H9 (cell line): ENCODE measurements at regions not wholly inside any gene's neighbourhood (a gene's known extent, or its start where the extent isn't known, plus 50 kb on each side); places are given as distances from the start of the nearest gene placed in this dataset.
"Not testable (repeated sequence)": the region's sequence is repeated elsewhere in the genome, so short reads cannot be mapped to it uniquely, and the experiment has no call there.

Experiments used
- DNase-seq: peaks from one replicate; pipeline ENCODE4 v3.0.0-alpha.2; 2017
- H2AFZ ChIP-seq: one replicate; pipeline ENCODE4 v1.6.1; 2013; ENCODE audit warnings: mild to moderate bottlenecking, low read length, control low read depth, moderate library complexity
- H2AK5ac ChIP-seq: 2 replicates; pipeline ENCODE4 v1.6.1; 2013; ENCODE audit warnings: low read length, control low read depth, mixed read lengths; ENCODE audit not compliant: insufficient read length
- H2BK120ac ChIP-seq: one replicate; pipeline ENCODE4 v1.6.1; 2013; ENCODE audit warnings: low read depth, mild to moderate bottlenecking, low read length, control low read depth, inconsistent platforms; ENCODE audit not compliant: poor library complexity, severe bottlenecking
- H2BK12ac ChIP-seq: 2 replicates; pipeline ENCODE4 v1.6.1; 2013; ENCODE audit warnings: low read length, control low read depth, mixed read lengths, low read depth; ENCODE audit not compliant: insufficient read length
- H2BK15ac ChIP-seq: 2 replicates; pipeline ENCODE4 v1.6.1; 2013; ENCODE audit warnings: low read depth, low read length, control low read depth
- H2BK20ac ChIP-seq: one replicate; pipeline ENCODE4 v1.6.1; 2013; ENCODE audit warnings: low read depth, mild to moderate bottlenecking, low read length, control low read depth, inconsistent platforms; ENCODE audit not compliant: poor library complexity, severe bottlenecking
- H2BK5ac ChIP-seq: 2 replicates; pipeline ENCODE4 v1.6.1; 2013; ENCODE audit warnings: low read length, control low read depth, mixed read lengths; ENCODE audit not compliant: insufficient read length
- H3K14ac ChIP-seq: 2 replicates; pipeline ENCODE4 v1.6.1; 2013; ENCODE audit warnings: low read length, control low read depth; ENCODE audit not compliant: insufficient read depth
- H3K18ac ChIP-seq: 2 replicates; pipeline ENCODE4 v1.6.1; 2013; ENCODE audit warnings: low read depth, mild to moderate bottlenecking, mixed read lengths, low read length, control low read depth; ENCODE audit not compliant: insufficient read length
- H3K23ac ChIP-seq: 2 replicates; pipeline ENCODE4 v1.6.1; 2013; ENCODE audit warnings: low read length, control low read depth, mixed read lengths, low read depth; ENCODE audit not compliant: insufficient read length
- H3K23me2 ChIP-seq: 2 replicates; pipeline ENCODE4 v1.6.1; 2013; ENCODE audit warnings: low read depth, mild to moderate bottlenecking, mixed read lengths, low read length, control low read depth; ENCODE audit not compliant: insufficient read length, poor library complexity, severe bottlenecking
- H3K27ac ChIP-seq: 2 replicates; pipeline ENCODE4 v1.5.1; 2013; ENCODE audit warnings: low read length, control low read depth, mixed read lengths, low read depth; ENCODE audit not compliant: insufficient read length
- H3K27me3 ChIP-seq: 2 replicates; pipeline ENCODE4 v1.6.1; 2013; ENCODE audit warnings: low read length, control low read depth, inconsistent platforms; ENCODE audit not compliant: insufficient read depth
- H3K4ac ChIP-seq: 2 replicates; pipeline ENCODE4 v1.6.1; 2013; ENCODE audit warnings: low read depth, mild to moderate bottlenecking, control low read depth, inconsistent platforms, low read length, moderate library complexity
- H3K4me1 ChIP-seq: 2 replicates; pipeline ENCODE4 v1.6.1; 2013; ENCODE audit warnings: low read length, control low read depth, inconsistent platforms; ENCODE audit not compliant: insufficient read depth
- H3K4me2 ChIP-seq: 2 replicates; pipeline ENCODE4 v1.6.1; 2013; ENCODE audit warnings: low read length, control low read depth, mixed read lengths; ENCODE audit not compliant: insufficient read length, insufficient read depth
- H3K56ac ChIP-seq: 2 replicates; pipeline ENCODE4 v1.6.1; 2013; ENCODE audit warnings: low read depth, mild to moderate bottlenecking, mixed read lengths, low read length, control low read depth; ENCODE audit not compliant: insufficient read length
- H3K79me1 ChIP-seq: 2 replicates; pipeline ENCODE4 v1.6.1; 2013; ENCODE audit warnings: low read depth, mild to moderate bottlenecking, moderate library complexity, low read length, control low read depth, inconsistent platforms; ENCODE audit not compliant: insufficient read depth, poor library complexity, severe bottlenecking
- H3K79me2 ChIP-seq: 2 replicates; pipeline ENCODE4 v1.6.1; 2013; ENCODE audit warnings: low read length, control low read depth, inconsistent platforms; ENCODE audit not compliant: insufficient read depth
- H3K9ac ChIP-seq: 2 replicates; pipeline ENCODE4 v1.6.1; 2013; ENCODE audit warnings: low read length, control low read depth, mixed read lengths; ENCODE audit not compliant: insufficient read length; ENCODE audit errors: extremely low read depth
- H3K9me3 ChIP-seq: one replicate; pipeline ENCODE4 v1.6.1; 2013; ENCODE audit warnings: low read depth, low read length, inconsistent platforms; ENCODE audit not compliant: control insufficient read depth
- H3T11ph ChIP-seq: one replicate; pipeline ENCODE4 v1.6.1; 2013; ENCODE audit warnings: mild to moderate bottlenecking, low read length, control low read depth, inconsistent platforms
- H4K20me1 ChIP-seq: one replicate; pipeline ENCODE4 v1.6.1; 2013; ENCODE audit not compliant: control insufficient read depth, insufficient read length, insufficient read depth
- H4K5ac ChIP-seq: 2 replicates; pipeline ENCODE4 v1.6.1; 2013; ENCODE audit warnings: low read depth, mild to moderate bottlenecking, mixed read lengths, low read length, control low read depth; ENCODE audit not compliant: insufficient read length
- H4K8ac ChIP-seq: replicated peaks from 2 replicates; pipeline ENCODE4 v1.6.1; 2013; ENCODE audit warnings: low read length, control low read depth, mixed read lengths, low read depth; ENCODE audit not compliant: insufficient read length
- H4K91ac ChIP-seq: 2 replicates; pipeline ENCODE4 v1.6.1; 2013; ENCODE audit warnings: low read depth, mild to moderate bottlenecking, moderate library complexity, mixed read lengths, low read length, control low read depth; ENCODE audit not compliant: insufficient read length
- H3K27ac Mint-ChIP-seq, 3 experiments: 2 replicates in 2 of 3; 3 replicates in 1 of 3; pipeline ENCODE4 v1.8.0; 2020 to 2021; ENCODE audit warnings: mixed read lengths in 3 of 3, mild to moderate bottlenecking in 1 of 3, moderate library complexity in 1 of 3
- H3K27me3 Mint-ChIP-seq: 2 replicates; pipeline ENCODE4 v1.8.0; 2021; ENCODE audit warnings: low read depth, mild to moderate bottlenecking, moderate library complexity, mixed read lengths
- H3K36me3 Mint-ChIP-seq, 3 experiments: 2 replicates in 2 of 3; 3 replicates in 1 of 3; pipeline ENCODE4 v1.8.0; 2020 to 2021; ENCODE audit warnings: low read depth in 3 of 3, mixed read lengths in 3 of 3; ENCODE audit not compliant: insufficient read depth in 1 of 3
- H3K4me1 Mint-ChIP-seq, 2 experiments: 2 replicates each; pipeline ENCODE4 v1.8.0; 2020; ENCODE audit warnings: mixed read lengths in 2 of 2
- H3K4me3 Mint-ChIP-seq, 2 experiments: 2 replicates in 1 of 2; 3 replicates in 1 of 2; pipeline ENCODE4 v1.8.0; 2020 to 2021; ENCODE audit warnings: mild to moderate bottlenecking in 2 of 2, mixed read lengths in 2 of 2, moderate library complexity in 1 of 2
- H3K9me3 Mint-ChIP-seq, 2 experiments: 2 replicates in 1 of 2; 3 replicates in 1 of 2; pipeline ENCODE4 v1.8.0; 2020; ENCODE audit warnings: mild to moderate bottlenecking in 2 of 2, mixed read lengths in 2 of 2, moderate library complexity in 1 of 2
- WGBS: extraction: QIAGEN DNeasy Blood & Tissue Kit; methylation state at CpG from one replicate; pipeline ENCODE4 v1.1.7; 2013; ENCODE audit warnings: missing lambda C conversion rate, low lambda C conversion rate, mixed read lengths; ENCODE audit not compliant: insufficient read length; ENCODE audit errors: extremely low coverage; 5-methylcytosine and 5-hydroxymethylcytosine counted together
- TF ChIP-seq, protein P1 (sequence below): fragments of 200-600 bp; sonication (generic); conservative IDR thresholded peaks from 3 replicates; pipeline ENCODE4 v1.8.0; 2021; ENCODE audit warnings: antibody characterized with exemption, mild to moderate bottlenecking

DNA sequence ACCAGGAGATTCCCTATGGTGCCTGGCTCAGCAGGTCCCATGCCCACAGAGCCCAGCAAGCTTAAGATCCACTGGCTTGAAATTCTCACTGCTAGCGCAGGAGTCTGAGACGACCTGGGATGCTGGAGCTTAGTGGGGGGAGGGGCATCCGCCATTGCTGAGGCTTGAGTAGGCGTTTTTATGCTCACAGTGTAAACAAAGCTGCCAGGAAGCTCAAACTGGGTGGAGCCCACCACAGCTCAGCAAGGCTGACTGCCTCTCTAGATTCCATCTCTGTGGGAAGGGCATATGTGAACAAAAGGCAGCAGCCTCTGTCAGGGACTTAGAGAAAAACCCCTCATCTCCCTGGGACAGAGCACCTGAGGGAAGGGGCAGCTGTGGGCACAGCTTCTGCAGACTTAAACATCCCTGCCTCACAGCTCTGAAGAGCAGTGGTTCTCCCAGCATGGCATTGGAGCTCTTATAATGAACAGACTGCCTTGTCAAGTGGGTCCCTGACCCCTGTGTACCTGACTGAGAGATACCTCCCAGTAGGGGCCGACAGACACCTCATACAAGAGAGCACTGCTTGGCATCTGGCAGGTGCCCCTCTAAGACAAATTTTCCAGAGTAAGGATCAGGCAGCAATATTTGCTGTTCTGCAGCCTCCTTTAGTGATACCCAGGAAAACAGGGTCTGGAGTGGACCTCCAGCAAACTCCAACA lies 231.5 kb upstream of the SETMAR start:
- H3K79me1 ChIP-seq, result no peaks in the 10 kb centered on the region
- H4K20me1 ChIP-seq, result no peaks in the 10 kb centered on the region
- no peak overlapping the region for H2BK120ac ChIP-seq
- H3K14ac ChIP-seq, result peak overlapping the region; percentile 65
- Mint-ChIP-seq H3K4me1 (peaks cover 16% of the 10 kb centered on the region in 2 experiments), H3K4me3 (peak overlapping the region in 1 of 2 experiments; percentile 22; a peak in 1 of 5 replicates), H3K9me3 (peaks cover 14% of the 10 kb centered on the region in 2 experiments; a peak in 4 of 5 replicates), H3K36me3 (peaks cover 0 to 12% (median 4%) of the 10 kb centered on the region in 3 experiments; a peak in 5 of 7 replicates), H3K27ac (peak overlapping the region; percentile 79 to 93 (median 89)), H3K27me3 (no peaks in the 10 kb centered on the region; the same call in none of the 2 replicates)
- no peak overlapping the region for H4K91ac ChIP-seq
- H2AK5ac ChIP-seq, result no peak overlapping the region
- TF ChIP-seq, protein P1, sequence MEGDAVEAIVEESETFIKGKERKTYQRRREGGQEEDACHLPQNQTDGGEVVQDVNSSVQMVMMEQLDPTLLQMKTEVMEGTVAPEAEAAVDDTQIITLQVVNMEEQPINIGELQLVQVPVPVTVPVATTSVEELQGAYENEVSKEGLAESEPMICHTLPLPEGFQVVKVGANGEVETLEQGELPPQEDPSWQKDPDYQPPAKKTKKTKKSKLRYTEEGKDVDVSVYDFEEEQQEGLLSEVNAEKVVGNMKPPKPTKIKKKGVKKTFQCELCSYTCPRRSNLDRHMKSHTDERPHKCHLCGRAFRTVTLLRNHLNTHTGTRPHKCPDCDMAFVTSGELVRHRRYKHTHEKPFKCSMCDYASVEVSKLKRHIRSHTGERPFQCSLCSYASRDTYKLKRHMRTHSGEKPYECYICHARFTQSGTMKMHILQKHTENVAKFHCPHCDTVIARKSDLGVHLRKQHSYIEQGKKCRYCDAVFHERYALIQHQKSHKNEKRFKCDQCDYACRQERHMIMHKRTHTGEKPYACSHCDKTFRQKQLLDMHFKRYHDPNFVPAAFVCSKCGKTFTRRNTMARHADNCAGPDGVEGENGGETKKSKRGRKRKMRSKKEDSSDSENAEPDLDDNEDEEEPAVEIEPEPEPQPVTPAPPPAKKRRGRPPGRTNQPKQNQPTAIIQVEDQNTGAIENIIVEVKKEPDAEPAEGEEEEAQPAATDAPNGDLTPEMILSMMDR, result no peak; the same call in 2 of the 3 replicates
- H2BK15ac ChIP-seq, result no peak overlapping the region
- H3K18ac ChIP-seq, result peak overlapping the region; percentile 65
- no peak overlapping the region for H4K8ac ChIP-seq
- no peaks in the 10 kb centered on the region for H3K27me3 ChIP-seq
- H3K4me2 ChIP-seq, result peak overlapping the region; percentile 38
- H3K23me2 ChIP-seq, result no peaks in the 10 kb centered on the region
- peak; percentile 79 for DNase-seq
- no peak overlapping the region for H3K27ac ChIP-seq
- no peak overlapping the region for H2BK20ac ChIP-seq
- no peak overlapping the region for H3K56ac ChIP-seq
- H3K4me1 ChIP-seq, result no peaks in the 10 kb centered on the region
- H3K23ac ChIP-seq, result no peak overlapping the region
- H2BK5ac ChIP-seq, result no peak overlapping the region
- no peaks in the 10 kb centered on the region for H3K79me2 ChIP-seq
- no peak overlapping the region for H3K9ac ChIP-seq
- H3T11ph ChIP-seq, result no peak overlapping the region
- H2BK12ac ChIP-seq, result peak overlapping the region; percentile 35
- no CpG with 5 or more reads among the region's 5 CpGs for WGBS
- H4K5ac ChIP-seq, result no peak overlapping the region
- peak overlapping the region; percentile 98 for H2AFZ ChIP-seq
- no peaks in the 10 kb centered on the region for H3K9me3 ChIP-seq
- H3K4ac ChIP-seq, result no peak overlapping the region

DNA sequence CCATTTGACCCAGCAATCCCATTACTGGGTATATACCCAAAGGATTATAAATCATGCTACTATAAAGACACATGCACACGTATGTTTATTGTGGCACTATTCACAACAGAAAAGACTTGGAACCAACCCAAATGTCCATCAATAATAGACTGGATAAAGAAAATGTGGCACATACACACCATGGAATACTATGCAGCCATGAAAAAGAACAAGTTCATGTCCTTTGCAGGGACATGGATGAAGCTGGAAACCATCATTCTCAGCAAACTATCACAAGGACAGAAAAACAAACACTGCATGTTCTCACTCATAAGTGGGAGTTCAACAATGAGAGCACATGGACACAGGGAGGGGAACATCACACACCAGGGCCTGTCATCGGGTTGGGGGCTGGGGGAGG lies 225.9 kb upstream of the SETMAR start:
- not testable (repeated sequence) for H4K20me1 ChIP-seq, H4K5ac ChIP-seq, H3K4me1 Mint-ChIP-seq, H2BK12ac ChIP-seq, H4K91ac ChIP-seq, H3K23ac ChIP-seq, H2BK5ac ChIP-seq, H2BK15ac ChIP-seq, H3K27ac ChIP-seq, H3T11ph ChIP-seq, H3K56ac ChIP-seq, H3K9me3 ChIP-seq, H3K4me3 Mint-ChIP-seq, H4K8ac ChIP-seq, H3K27me3 ChIP-seq, H3K14ac ChIP-seq, H2AFZ ChIP-seq, H3K23me2 ChIP-seq, H2BK20ac ChIP-seq, H2BK120ac ChIP-seq, H2AK5ac ChIP-seq, H3K36me3 Mint-ChIP-seq, H3K27ac Mint-ChIP-seq, H3K9ac ChIP-seq, H3K18ac ChIP-seq, H3K4me2 ChIP-seq, H3K4me1 ChIP-seq, H3K79me2 ChIP-seq, H3K4ac ChIP-seq, H3K27me3 Mint-ChIP-seq, H3K79me1 ChIP-seq, DNase-seq
- WGBS, result no CpG with 5 or more reads among the region's 2 CpGs
- H3K9me3 Mint-ChIP-seq, result peaks cover 16 to 23% of the 10 kb centered on the region in 2 experiments
